ENCODE measurements at regions not wholly inside any gene's neighbourhood (a gene's known extent, or its start where the extent isn't known, plus 50 kb on each side); places are given as distances from the start of the nearest gene placed in this dataset.
A peak's percentile ranks its signal among the peaks of the same experiment; 100 is the strongest.

GRCh38 chr1:10863886-10864285 is 67.4 kb upstream of the CASZ1 start:
- no peak for TF ChIP-seq CTCF (IDR thresholded peaks at IDR 0.05)
- Mint-ChIP-seq H3K27ac (no peak overlapping the region), H3K36me3 (ENCODE audit: low read depth) (no peaks in the 10 kb centered on the region), H3K4me3 (no peak overlapping the region), H3K4me1 (ENCODE audit: low read depth) (peaks cover 25% of the 10 kb centered on the region), H3K27me3 (peaks cover 49% of the 10 kb centered on the region), H3K9me3 (no peaks in the 10 kb centered on the region)
- DNase-seq (no peak), ATAC-seq (ENCODE audit: poor library complexity) (no peak)
- Histone ChIP-seq H3K27ac (ENCODE audit: low read depth in 1 of 2, low read length in 2 of 2) (no peak overlapping the region), H3K4me3 (ENCODE audit: low read length) (no peak overlapping the region), H3K36me3 (ENCODE audit: insufficient read depth, low read length) (no peaks in the 10 kb centered on the region), H3K9me3 (ENCODE audit: control insufficient read depth in 1 of 2, insufficient read depth in 1 of 2, low read length in 2 of 2) (no peaks in the 10 kb centered on the region), H3K4me1 (ENCODE audit: insufficient read depth, low read length) (peaks cover 16% of the 10 kb centered on the region), H3K27me3 (ENCODE audit: control insufficient read depth in 1 of 2, insufficient read depth in 2 of 2, low read length in 2 of 2) (peaks cover 28 to 30% of the 10 kb centered on the region in 2 experiments)
- POLR2A ChIA-PET = no interaction called here
- CTCF ChIA-PET = interaction anchor here (1.4 kb wide), 1 partner anchor 369 kb away, joined by 3 read pairs; no protein-coding TSS in a partner anchor
- intact Hi-C loops (cut with DNase I, micrococcal nuclease) = no loop called here

- H3K9me3 ChIP-seq (ENCODE audit: control insufficient read depth in 1 of 2, insufficient read depth in 1 of 2, low read length in 2 of 2) = no peaks in the 10 kb centered on the region
- Mint-ChIP-seq H3K27ac (no peak overlapping the region), H3K4me1 (ENCODE audit: low read depth) (peaks cover 25% of the 10 kb centered on the region), H3K9me3 (no peaks in the 10 kb centered on the region), H3K27me3 (peaks cover 54% of the 10 kb centered on the region), H3K4me3 (no peak overlapping the region), H3K36me3 (ENCODE audit: low read depth) (no peaks in the 10 kb centered on the region)
- DNase-seq = no peak
- H3K36me3 ChIP-seq (ENCODE audit: insufficient read depth, low read length) = no peaks in the 10 kb centered on the region
- peaks cover 16% of the 10 kb centered on the region for H3K4me1 ChIP-seq (ENCODE audit: insufficient read depth, low read length)
- TF ChIP-seq CTCF (IDR thresholded peaks at IDR 0.05) = no peak
- intact Hi-C loops (cut with DNase I, micrococcal nuclease) = loop anchor here (5.0 kb wide), 2 partner anchors 78 to 352 kb away; no protein-coding TSS in a partner anchor
- POLR2A ChIA-PET = no interaction called here
- CTCF ChIA-PET = interaction anchor here (1.4 kb wide), 1 partner anchor 369 kb away, joined by 3 read pairs; no protein-coding TSS in a partner anchor
- H3K27ac ChIP-seq (ENCODE audit: low read depth in 1 of 2, low read length in 2 of 2) = no peak overlapping the region
- no peak for ATAC-seq (ENCODE audit: poor library complexity)
- no peak overlapping the region for H3K4me3 ChIP-seq (ENCODE audit: low read length)
- H3K27me3 ChIP-seq (ENCODE audit: control insufficient read depth in 1 of 2, insufficient read depth in 2 of 2, low read length in 2 of 2) = peaks cover 36 to 37% of the 10 kb centered on the region in 2 experiments
Measured at GRCh38 chr1:10864776-10865175, 68.3 kb upstream of the CASZ1 start.

- Histone ChIP-seq H3K27ac (ENCODE audit: low read depth in 1 of 2, low read length in 2 of 2) (no peak overlapping the region), H3K4me1 (ENCODE audit: insufficient read depth, low read length) (peaks cover 16% of the 10 kb centered on the region), H3K4me3 (ENCODE audit: low read length) (no peak overlapping the region), H3K27me3 (ENCODE audit: control insufficient read depth in 1 of 2, insufficient read depth in 2 of 2, low read length in 2 of 2) (peaks cover 39 to 40% of the 10 kb centered on the region in 2 experiments), H3K9me3 (ENCODE audit: control insufficient read depth in 1 of 2, insufficient read depth in 1 of 2, low read length in 2 of 2) (no peaks in the 10 kb centered on the region), H3K36me3 (ENCODE audit: insufficient read depth, low read length) (no peaks in the 10 kb centered on the region)
- no peak for DNase-seq
- Mint-ChIP-seq H3K27ac (no peak overlapping the region), H3K4me1 (ENCODE audit: low read depth) (peaks cover 25% of the 10 kb centered on the region), H3K27me3 (peaks cover 63% of the 10 kb centered on the region), H3K36me3 (ENCODE audit: low read depth) (no peaks in the 10 kb centered on the region), H3K9me3 (no peaks in the 10 kb centered on the region), H3K4me3 (peak overlapping the region; percentile 35)
- CTCF ChIA-PET = interaction anchor here (1.6 kb wide), 1 partner anchor 14 kb away, joined by 3 read pairs; no protein-coding TSS in a partner anchor
- intact Hi-C loops (cut with DNase I, micrococcal nuclease) = loop anchor here (2.0 to 5.0 kb wide), 6 partner anchors 77 to 435 kb away; partner anchors contain the start of gene CENPS (in 1 of the 2)
- TF ChIP-seq CTCF (IDR thresholded peaks at IDR 0.05) = no peak
- no peak for ATAC-seq (ENCODE audit: poor library complexity)
- POLR2A ChIA-PET = interaction anchor here (0.6 to 2.5 kb wide), 2 partner anchors 355 to 371 kb away, joined by 3 to 8 read pairs; no protein-coding TSS in a partner anchor
Measured at GRCh38 chr1:10865518-10866320, 69.3 kb upstream of the CASZ1 start.

All from CD4-positive, alpha-beta T cell (primary cell).